Body of pancreas (tissue), 4 donors: ENCODE measurements at regions not wholly inside any gene's neighbourhood (a gene's known extent, or its start where the extent isn't known, plus 50 kb on each side); places are given as distances from the start of the nearest gene placed in this dataset.
"Not testable (repeated sequence)": the region's sequence is repeated elsewhere in the genome, so short reads cannot be mapped to it uniquely, and the experiment has no call there.

Source experiments
- ATAC-seq: fragments of 150-250 bp; one replicate; pipeline ENCODE4 v1.9.1; 2016
- DNase-seq, 4 donors: peaks; one replicate each; pipeline ENCODE4 v3.0.0-alpha.2; 2019
- H3K27ac ChIP-seq, 4 donors: fragments of 200-600 bp; sonication (generic); 1 replicate in 3 of 4; 2 replicates in 1 of 4; pipeline versions ENCODE4 v1.5.1 to v1.6.1; 2016 to 2019; ENCODE audit warnings: mild to moderate bottlenecking in 1 of 4, mixed read lengths in 1 of 4, moderate library complexity in 1 of 4
- H3K27me3 ChIP-seq, 2 donors: fragments of 200-600 bp; sonication (generic); one replicate each; pipeline ENCODE4 v1.6.0; 2016; ENCODE audit warnings: mild to moderate bottlenecking in 1 of 2
- H3K36me3 ChIP-seq, 2 donors: fragments of 200-600 bp; sonication (generic); replicated peaks in 1 of 2; 2 replicates each; pipeline ENCODE4 v1.5.1; 2016; ENCODE audit warnings: low read depth in 2 of 2; ENCODE audit not compliant: insufficient read depth in 1 of 2
- H3K4me1 ChIP-seq: fragments of 200-600 bp; sonication (generic); one replicate; pipeline ENCODE4 v1.6.0; 2016
- H3K4me3 ChIP-seq, 2 donors: fragments of 200-600 bp; sonication (generic); 1 replicate in 1 of 2; 2 replicates in 1 of 2; pipeline ENCODE4 v1.5.1; 2016 to 2019
- H3K9me3 ChIP-seq, 3 donors: fragments of 200-600 bp; sonication (generic); 1 replicate in 2 of 3; 2 replicates in 1 of 3; pipeline ENCODE4 v1.5.1; 2016
- POLR2A ChIP-seq, 3 donors: fragments of 450-650 bp; IDR thresholded peaks; one replicate each; pipeline ENCODE4 v1.6.1; 2016; ENCODE audit warnings: antibody characterized with exemption in 3 of 3, mild to moderate bottlenecking in 2 of 3
- WGBS, 2 donors: methylation state at CpG; one replicate each; pipeline ENCODE4 v1.1.5; 2017; 5-methylcytosine and 5-hydroxymethylcytosine counted together
- intact Hi-C: fragments of 100-400 bp; cut with DNase I; formaldehyde crosslinking; loops from one replicate; pipeline ENCODE4 v1.15.1; 2023
- TF ChIP-seq, protein P1 (sequence below), 7 experiments: fragments of 450-650 bp in 4 of 7; fragments of 200-600 bp in 3 of 7; sonication (generic) in 3 of 7; IDR thresholded peaks; one replicate each; pipeline ENCODE4 v1.5.1; 2016 to 2019; ENCODE audit warnings: antibody characterized with exemption in 7 of 7

DNA sequence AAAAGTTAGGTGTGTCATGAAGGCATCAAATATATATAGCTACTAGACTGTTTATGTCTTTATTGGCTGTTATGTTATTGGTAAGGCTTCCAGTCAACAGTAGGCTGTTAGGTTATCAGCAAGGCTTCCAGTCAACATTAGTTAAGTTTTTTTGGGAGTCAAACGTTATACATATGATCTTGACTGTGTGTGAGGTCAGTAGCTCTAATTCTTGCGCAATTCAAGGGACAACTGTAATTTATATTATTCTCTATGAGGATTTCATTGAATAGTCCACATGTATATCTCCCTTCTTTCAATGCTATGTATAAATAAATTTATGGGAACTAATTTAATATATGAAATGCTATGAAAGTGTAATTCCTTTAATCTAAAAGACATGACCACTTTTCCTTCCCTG, 757.5 kb upstream of the TMEFF2 start:
- WGBS, 2 donors = 39 to 55% methylated on average over 2 of the region's 2 CpGs
- no peak overlapping the region for H3K27ac ChIP-seq
- H3K9me3 ChIP-seq = no peaks in the 10 kb centered on the region
- ATAC-seq = no peak
- intact Hi-C loops = no loop called here
- no peak overlapping the region for H3K4me3 ChIP-seq
- no peak for DNase-seq
- no peaks in the 10 kb centered on the region for H3K4me1 ChIP-seq
- no peaks in the 10 kb centered on the region for H3K36me3 ChIP-seq
- H3K27me3 ChIP-seq = no peaks in the 10 kb centered on the region
- TF ChIP-seq, protein P1, sequence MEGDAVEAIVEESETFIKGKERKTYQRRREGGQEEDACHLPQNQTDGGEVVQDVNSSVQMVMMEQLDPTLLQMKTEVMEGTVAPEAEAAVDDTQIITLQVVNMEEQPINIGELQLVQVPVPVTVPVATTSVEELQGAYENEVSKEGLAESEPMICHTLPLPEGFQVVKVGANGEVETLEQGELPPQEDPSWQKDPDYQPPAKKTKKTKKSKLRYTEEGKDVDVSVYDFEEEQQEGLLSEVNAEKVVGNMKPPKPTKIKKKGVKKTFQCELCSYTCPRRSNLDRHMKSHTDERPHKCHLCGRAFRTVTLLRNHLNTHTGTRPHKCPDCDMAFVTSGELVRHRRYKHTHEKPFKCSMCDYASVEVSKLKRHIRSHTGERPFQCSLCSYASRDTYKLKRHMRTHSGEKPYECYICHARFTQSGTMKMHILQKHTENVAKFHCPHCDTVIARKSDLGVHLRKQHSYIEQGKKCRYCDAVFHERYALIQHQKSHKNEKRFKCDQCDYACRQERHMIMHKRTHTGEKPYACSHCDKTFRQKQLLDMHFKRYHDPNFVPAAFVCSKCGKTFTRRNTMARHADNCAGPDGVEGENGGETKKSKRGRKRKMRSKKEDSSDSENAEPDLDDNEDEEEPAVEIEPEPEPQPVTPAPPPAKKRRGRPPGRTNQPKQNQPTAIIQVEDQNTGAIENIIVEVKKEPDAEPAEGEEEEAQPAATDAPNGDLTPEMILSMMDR (IDR thresholded peaks at IDR 0.05) = no peak
- TF ChIP-seq POLR2A (IDR thresholded peaks at IDR 0.05) = no peak

DNA sequence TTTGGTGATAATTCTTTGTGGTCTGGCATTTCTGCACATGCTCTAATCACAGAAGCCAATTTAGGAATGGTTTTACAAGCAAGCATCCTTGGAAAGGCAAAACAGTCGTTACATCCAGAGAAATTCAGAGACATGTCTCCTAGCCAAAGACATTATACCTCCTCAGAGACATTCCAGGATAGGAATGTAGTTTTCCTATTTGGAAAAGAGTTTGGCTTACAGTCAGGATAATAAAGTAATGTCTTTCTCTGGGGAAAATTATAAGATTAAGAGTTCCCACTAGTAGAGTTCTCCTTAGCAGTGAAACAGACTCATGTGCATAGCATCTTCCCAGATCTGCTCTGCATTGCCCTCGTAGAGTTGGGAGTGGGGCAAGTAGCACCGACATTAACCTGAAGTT, 753.6 kb upstream of the TMEFF2 start:
- WGBS, 2 donors = 38 to 65% methylated on average over 3 of the region's 3 CpGs
- Histone ChIP-seq H3K4me1 (no peaks in the 10 kb centered on the region), H3K27me3 (no peaks in the 10 kb centered on the region), H3K9me3 (no peaks in the 10 kb centered on the region), H3K4me3 (no peak overlapping the region), H3K36me3 (no peaks in the 10 kb centered on the region), H3K27ac (no peak overlapping the region)
- TF ChIP-seq, protein P1 (IDR thresholded peaks at IDR 0.05) = no peak
- no peak for TF ChIP-seq POLR2A (IDR thresholded peaks at IDR 0.05)
- ATAC-seq (no peak), DNase-seq (no peak)
- intact Hi-C loops = no loop called here

DNA sequence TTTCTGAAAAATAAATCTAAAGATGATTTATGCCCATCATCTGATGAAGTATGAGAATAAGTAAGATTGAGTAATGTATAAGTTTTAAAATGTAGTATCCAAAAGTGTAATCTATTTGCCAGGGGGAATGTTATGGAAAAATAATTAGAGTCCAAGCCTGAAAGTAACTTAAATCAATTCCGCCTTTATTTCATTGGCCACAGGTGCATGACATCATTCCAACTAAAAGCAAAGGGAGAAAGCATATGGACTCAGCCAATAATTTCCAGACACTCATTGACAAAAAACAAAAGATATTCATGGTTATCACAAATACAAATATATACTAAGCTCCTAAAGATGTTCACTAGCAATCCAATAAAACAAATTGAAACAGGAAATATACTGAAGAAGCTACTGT, 752.6 kb upstream of the TMEFF2 start:
- DNase-seq = no peak
- H3K4me1 ChIP-seq = no peaks in the 10 kb centered on the region
- H3K9me3 ChIP-seq = no peaks in the 10 kb centered on the region
- TF ChIP-seq POLR2A (IDR thresholded peaks at IDR 0.05) = no peak
- TF ChIP-seq, protein P1 (IDR thresholded peaks at IDR 0.05) = no peak
- intact Hi-C loops = no loop called here
- no peak for ATAC-seq
- H3K36me3 ChIP-seq = no peaks in the 10 kb centered on the region
- no peaks in the 10 kb centered on the region for H3K27me3 ChIP-seq
- 71 to 81% methylated on average over 1 of the region's 1 CpG for WGBS, 2 donors
- H3K4me3 ChIP-seq = no peak overlapping the region
- no peak overlapping the region for H3K27ac ChIP-seq

DNA sequence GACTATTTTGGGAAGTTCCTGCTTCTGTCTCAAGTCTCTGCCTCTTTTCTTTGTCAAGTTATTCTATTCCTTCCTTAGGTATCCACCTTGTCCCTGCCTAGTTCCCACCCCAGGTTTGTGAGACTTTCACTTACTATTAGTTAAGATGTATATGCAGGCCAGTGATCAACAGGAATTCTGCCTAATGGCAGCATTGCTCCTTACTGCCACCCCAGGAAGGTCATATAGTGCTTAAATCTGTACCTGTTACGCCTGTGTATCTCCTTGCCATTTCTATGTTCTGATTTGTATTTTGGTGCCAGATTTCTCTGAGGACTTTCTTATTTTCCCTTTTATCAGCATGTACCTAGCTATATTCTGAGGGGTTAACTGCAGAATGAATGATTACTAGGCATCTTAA, 746.0 kb upstream of the TMEFF2 start:
- no peak for ATAC-seq
- no peak for DNase-seq
- no peaks in the 10 kb centered on the region for H3K36me3 ChIP-seq
- H3K9me3 ChIP-seq = no peaks in the 10 kb centered on the region
- H3K4me3 ChIP-seq = no peak overlapping the region
- no peaks in the 10 kb centered on the region for H3K27me3 ChIP-seq
- WGBS, 2 donors = 56 to 62% methylated on average over 1 of the region's 1 CpG
- TF ChIP-seq, protein P1 (IDR thresholded peaks at IDR 0.05) = no peak
- TF ChIP-seq POLR2A (IDR thresholded peaks at IDR 0.05) = no peak
- no peak overlapping the region for H3K27ac ChIP-seq
- intact Hi-C loops = no loop called here
- no peaks in the 10 kb centered on the region for H3K4me1 ChIP-seq

DNA sequence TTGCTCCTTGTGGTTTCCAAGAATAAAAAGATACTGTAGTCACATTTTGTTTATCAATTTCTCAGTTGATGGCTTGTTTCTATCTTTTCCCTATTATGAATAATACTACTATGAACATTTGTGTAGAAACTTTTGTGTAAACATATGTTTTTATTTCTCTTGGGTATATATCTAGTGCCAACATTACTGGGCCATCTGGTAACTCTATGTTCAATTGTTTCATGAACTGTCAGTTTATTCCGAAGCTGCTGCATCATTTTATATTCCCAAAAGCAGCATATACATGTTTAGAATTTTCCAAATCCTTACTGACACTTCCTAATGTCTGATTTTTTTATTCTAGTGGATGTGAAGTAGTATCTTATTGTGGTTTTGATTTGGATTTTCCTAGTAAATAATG, 737.6 kb upstream of the TMEFF2 start:
- DNase-seq (no peak), ATAC-seq (no peak)
- TF ChIP-seq POLR2A (IDR thresholded peaks at IDR 0.05) = no peak
- H3K27me3 ChIP-seq = no peaks in the 10 kb centered on the region
- H3K36me3 ChIP-seq = no peaks in the 10 kb centered on the region
- no peak overlapping the region for H3K27ac ChIP-seq
- no peaks in the 10 kb centered on the region for H3K4me1 ChIP-seq
- intact Hi-C loops = no loop called here
- whole genome bisulfite sequencing, 2 donors = 21 to 46% methylated on average over 1 of the region's 1 CpG
- no peaks in the 10 kb centered on the region for H3K9me3 ChIP-seq
- no peak overlapping the region for H3K4me3 ChIP-seq

DNA sequence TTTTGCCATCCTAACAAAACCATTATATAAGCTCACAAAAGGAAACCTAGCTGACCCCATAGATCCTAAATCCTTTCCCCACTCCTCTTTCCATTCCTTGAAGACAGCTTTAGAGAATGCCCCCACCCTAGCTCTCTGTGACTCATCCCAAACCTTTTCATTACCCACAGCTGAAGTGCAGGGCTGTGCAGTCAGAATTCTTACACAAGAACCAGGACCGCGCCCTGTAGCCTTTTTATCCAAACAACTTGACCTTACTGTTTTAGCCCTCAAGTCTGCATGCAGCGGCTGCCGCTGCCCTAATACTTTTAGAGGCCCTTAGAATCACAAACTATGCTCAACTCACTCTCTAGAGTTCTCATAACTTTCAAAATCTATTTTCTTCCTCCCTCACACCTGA, 726.9 kb upstream of the TMEFF2 start:
- 86 to 92% methylated on average over 4 of the region's 4 CpGs for WGBS, 2 donors
- H3K27me3 ChIP-seq, H3K4me3 ChIP-seq, H3K4me1 ChIP-seq, H3K36me3 ChIP-seq, H3K27ac ChIP-seq, DNase-seq, ATAC-seq, H3K9me3 ChIP-seq, intact Hi-C loops: not testable (repeated sequence)
